ENCODE measurements at regions not wholly inside any gene's neighbourhood (a gene's known extent, or its start where the extent isn't known, plus 50 kb on each side); places are given as distances from the start of the nearest gene placed in this dataset.

DNA sequence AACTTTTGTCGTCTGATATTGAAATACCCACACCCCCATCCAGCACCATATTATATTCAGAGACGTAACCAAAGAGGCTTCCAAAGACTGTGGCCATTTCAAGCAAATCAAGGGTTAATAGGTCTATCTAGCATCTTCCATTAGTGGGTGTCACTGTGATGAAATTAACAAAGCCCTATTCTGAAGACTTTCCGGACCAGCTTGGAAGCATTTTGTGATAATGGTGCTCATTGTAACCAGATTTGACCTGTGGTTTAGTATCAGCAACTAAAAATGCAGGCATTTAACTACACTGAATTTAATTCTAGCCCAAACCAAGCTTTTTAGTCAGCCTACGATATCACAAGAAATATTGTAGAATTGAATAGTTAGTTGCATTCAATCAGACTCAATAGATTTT lies 309.7 kb upstream of the TENM3 start:
- Histone ChIP-seq H3K27ac (replicated peaks) (no peak overlapping the region), H3K27me3 (ENCODE audit: insufficient read depth, poor library complexity, severe bottlenecking) (no peaks in the 10 kb centered on the region), H3K4me3 (replicated peaks; ENCODE audit: insufficient read depth, low read length) (no peak overlapping the region)
- TF ChIP-seq, protein P1, sequence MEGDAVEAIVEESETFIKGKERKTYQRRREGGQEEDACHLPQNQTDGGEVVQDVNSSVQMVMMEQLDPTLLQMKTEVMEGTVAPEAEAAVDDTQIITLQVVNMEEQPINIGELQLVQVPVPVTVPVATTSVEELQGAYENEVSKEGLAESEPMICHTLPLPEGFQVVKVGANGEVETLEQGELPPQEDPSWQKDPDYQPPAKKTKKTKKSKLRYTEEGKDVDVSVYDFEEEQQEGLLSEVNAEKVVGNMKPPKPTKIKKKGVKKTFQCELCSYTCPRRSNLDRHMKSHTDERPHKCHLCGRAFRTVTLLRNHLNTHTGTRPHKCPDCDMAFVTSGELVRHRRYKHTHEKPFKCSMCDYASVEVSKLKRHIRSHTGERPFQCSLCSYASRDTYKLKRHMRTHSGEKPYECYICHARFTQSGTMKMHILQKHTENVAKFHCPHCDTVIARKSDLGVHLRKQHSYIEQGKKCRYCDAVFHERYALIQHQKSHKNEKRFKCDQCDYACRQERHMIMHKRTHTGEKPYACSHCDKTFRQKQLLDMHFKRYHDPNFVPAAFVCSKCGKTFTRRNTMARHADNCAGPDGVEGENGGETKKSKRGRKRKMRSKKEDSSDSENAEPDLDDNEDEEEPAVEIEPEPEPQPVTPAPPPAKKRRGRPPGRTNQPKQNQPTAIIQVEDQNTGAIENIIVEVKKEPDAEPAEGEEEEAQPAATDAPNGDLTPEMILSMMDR (IDR thresholded peaks at IDR 0.05; ENCODE audit: insufficient read depth, low read length): no peak
- TF ChIP-seq, protein P2, sequence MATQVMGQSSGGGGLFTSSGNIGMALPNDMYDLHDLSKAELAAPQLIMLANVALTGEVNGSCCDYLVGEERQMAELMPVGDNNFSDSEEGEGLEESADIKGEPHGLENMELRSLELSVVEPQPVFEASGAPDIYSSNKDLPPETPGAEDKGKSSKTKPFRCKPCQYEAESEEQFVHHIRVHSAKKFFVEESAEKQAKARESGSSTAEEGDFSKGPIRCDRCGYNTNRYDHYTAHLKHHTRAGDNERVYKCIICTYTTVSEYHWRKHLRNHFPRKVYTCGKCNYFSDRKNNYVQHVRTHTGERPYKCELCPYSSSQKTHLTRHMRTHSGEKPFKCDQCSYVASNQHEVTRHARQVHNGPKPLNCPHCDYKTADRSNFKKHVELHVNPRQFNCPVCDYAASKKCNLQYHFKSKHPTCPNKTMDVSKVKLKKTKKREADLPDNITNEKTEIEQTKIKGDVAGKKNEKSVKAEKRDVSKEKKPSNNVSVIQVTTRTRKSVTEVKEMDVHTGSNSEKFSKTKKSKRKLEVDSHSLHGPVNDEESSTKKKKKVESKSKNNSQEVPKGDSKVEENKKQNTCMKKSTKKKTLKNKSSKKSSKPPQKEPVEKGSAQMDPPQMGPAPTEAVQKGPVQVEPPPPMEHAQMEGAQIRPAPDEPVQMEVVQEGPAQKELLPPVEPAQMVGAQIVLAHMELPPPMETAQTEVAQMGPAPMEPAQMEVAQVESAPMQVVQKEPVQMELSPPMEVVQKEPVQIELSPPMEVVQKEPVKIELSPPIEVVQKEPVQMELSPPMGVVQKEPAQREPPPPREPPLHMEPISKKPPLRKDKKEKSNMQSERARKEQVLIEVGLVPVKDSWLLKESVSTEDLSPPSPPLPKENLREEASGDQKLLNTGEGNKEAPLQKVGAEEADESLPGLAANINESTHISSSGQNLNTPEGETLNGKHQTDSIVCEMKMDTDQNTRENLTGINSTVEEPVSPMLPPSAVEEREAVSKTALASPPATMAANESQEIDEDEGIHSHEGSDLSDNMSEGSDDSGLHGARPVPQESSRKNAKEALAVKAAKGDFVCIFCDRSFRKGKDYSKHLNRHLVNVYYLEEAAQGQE (IDR thresholded peaks at IDR 0.05; ENCODE audit: insufficient replicate concordance, low read depth): no peak
- TF ChIP-seq GABPA (IDR thresholded peaks at IDR 0.05; ENCODE audit: low read depth) (no peak), SPI1 (IDR thresholded peaks at IDR 0.05; ENCODE audit: borderline replicate concordance, low read depth) (no peak), POLR2AphosphoS5 (IDR thresholded peaks at IDR 0.05; ENCODE audit: low read depth) (no peak)
- DNase-seq (ENCODE audit: low read depth in 1 of 2, low spot score in 1 of 2): no peak

DNA sequence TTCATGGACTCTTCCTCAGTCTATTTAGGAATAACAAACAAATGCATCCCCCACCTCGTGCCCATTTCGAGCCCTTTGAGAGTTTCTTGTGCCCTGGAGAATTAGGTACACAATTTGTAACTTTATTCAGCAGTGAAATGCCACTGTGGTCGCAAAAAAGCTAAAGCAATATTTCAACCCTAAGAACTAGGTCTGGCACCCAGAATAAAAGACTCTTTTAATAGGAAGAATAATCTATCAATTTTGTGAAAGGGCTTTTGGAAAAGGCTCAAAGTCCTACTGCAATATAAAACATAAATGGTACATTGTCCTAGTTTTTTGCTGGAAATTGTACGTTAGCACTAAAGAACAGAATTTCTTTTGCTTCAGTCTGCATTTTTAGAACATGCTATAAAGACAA lies 304.6 kb upstream of the TENM3 start:
- H3K27me3 ChIP-seq (ENCODE audit: insufficient read depth, poor library complexity, severe bottlenecking): no peaks in the 10 kb centered on the region
- no peak overlapping the region for H3K27ac ChIP-seq (replicated peaks)
- no peak overlapping the region for H3K4me3 ChIP-seq (replicated peaks; ENCODE audit: insufficient read depth, low read length)
- TF ChIP-seq, protein P2 (IDR thresholded peaks at IDR 0.05; ENCODE audit: insufficient replicate concordance, low read depth): no peak
- TF ChIP-seq SPI1 (IDR thresholded peaks at IDR 0.05; ENCODE audit: borderline replicate concordance, low read depth) (no peak), GABPA (IDR thresholded peaks at IDR 0.05; ENCODE audit: low read depth) (no peak), POLR2AphosphoS5 (IDR thresholded peaks at IDR 0.05; ENCODE audit: low read depth) (no peak)
- TF ChIP-seq, protein P1 (IDR thresholded peaks at IDR 0.05; ENCODE audit: insufficient read depth, low read length): no peak
- DNase-seq (ENCODE audit: low read depth in 1 of 2, low spot score in 1 of 2): no peak

DNA sequence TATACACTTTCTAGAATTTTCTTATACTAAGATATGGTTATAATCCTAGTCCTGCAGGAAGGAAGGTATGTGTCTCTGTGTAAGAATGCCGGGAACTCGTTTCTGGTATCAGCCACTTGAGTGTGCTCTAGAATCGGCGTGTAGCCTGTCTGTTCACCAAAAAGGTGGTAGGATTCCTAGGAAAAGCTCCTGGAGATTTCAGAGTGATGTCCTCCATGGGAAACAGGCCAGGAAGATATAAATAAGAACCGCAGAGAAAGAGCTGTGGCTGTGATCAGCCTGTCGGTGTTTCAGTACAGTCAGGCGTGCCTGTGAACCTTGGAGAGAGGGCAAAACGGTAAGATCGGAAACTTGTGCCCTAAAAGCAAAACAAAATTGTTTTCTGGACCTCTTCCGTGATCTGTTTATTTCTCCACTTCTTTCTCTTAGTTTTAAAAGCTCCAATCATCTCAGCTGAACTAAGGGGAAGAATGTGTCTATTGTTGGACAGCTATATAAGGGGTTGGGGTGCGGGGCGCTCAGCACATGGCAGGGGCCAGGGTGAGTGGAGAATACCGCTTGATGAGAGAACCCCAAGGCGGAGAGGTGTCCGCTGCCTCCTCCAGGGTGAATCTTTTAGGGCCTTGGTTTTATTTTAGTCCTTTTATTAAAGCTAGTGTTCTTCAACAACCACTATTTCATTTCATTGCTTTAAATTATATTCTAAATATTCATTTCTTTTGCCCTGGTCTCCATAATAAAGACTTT lies 303.8 kb upstream of the TENM3 start:
- no peaks in the 10 kb centered on the region for H3K27me3 ChIP-seq (ENCODE audit: insufficient read depth, poor library complexity, severe bottlenecking)
- no peak for DNase-seq (ENCODE audit: low read depth in 1 of 2, low spot score in 1 of 2)
- TF ChIP-seq, protein P1 (IDR thresholded peaks at IDR 0.05; ENCODE audit: insufficient read depth, low read length): no peak
- TF ChIP-seq, protein P2 (IDR thresholded peaks at IDR 0.05; ENCODE audit: insufficient replicate concordance, low read depth): no peak
- TF ChIP-seq SPI1 (IDR thresholded peaks at IDR 0.05; ENCODE audit: borderline replicate concordance, low read depth) (no peak), GABPA (IDR thresholded peaks at IDR 0.05; ENCODE audit: low read depth) (no peak), POLR2AphosphoS5 (IDR thresholded peaks at IDR 0.05; ENCODE audit: low read depth) (no peak)

More for the DNA sequence above, 303.8 kb upstream of the TENM3 start:
- H3K4me3 ChIP-seq (replicated peaks; ENCODE audit: insufficient read depth, low read length): no peak overlapping the region
- no peak overlapping the region for H3K27ac ChIP-seq (replicated peaks)

Data from HL-60 (cell line).